ENCODE measurements at regions not wholly inside any gene's neighbourhood (a gene's known extent, or its start where the extent isn't known, plus 50 kb on each side); places are given as distances from the start of the nearest gene placed in this dataset.

DNA sequence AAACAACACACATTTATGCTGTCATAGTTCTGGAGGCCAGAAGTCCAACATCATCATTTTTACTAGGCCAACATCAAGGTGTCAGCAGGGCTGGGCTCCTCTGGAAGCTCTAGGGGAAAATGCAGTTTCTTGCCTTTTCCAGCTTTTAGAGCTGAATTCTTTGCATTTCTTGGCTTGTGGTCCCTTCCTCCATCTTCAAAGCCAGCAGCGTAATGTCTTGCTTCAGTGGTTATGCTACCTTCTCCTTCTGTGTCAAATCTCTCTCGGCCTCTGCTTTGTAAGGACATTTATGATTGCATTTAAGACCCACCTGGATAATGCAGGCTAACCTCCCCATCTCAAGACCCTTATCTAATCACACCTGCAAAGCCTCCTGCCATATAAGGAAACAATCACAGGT lies 66.5 kb upstream of the ANKRD1 start:
- TF ChIP-seq EZH2 (optimal IDR thresholded peaks at IDR 0.05; ENCODE audit: low read depth, low read length) = no peak
- TF ChIP-seq, protein P1, sequence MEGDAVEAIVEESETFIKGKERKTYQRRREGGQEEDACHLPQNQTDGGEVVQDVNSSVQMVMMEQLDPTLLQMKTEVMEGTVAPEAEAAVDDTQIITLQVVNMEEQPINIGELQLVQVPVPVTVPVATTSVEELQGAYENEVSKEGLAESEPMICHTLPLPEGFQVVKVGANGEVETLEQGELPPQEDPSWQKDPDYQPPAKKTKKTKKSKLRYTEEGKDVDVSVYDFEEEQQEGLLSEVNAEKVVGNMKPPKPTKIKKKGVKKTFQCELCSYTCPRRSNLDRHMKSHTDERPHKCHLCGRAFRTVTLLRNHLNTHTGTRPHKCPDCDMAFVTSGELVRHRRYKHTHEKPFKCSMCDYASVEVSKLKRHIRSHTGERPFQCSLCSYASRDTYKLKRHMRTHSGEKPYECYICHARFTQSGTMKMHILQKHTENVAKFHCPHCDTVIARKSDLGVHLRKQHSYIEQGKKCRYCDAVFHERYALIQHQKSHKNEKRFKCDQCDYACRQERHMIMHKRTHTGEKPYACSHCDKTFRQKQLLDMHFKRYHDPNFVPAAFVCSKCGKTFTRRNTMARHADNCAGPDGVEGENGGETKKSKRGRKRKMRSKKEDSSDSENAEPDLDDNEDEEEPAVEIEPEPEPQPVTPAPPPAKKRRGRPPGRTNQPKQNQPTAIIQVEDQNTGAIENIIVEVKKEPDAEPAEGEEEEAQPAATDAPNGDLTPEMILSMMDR (IDR thresholded peaks at IDR 0.05; ENCODE audit: low read length) = no peak
- TF ChIP-seq EZH2phosphoT487 (IDR thresholded peaks at IDR 0.05; ENCODE audit: low read length) = no peak
